ENCODE measurements at regions not wholly inside any gene's neighbourhood (a gene's known extent, or its start where the extent isn't known, plus 50 kb on each side); places are given as distances from the start of the nearest gene placed in this dataset.

DNA sequence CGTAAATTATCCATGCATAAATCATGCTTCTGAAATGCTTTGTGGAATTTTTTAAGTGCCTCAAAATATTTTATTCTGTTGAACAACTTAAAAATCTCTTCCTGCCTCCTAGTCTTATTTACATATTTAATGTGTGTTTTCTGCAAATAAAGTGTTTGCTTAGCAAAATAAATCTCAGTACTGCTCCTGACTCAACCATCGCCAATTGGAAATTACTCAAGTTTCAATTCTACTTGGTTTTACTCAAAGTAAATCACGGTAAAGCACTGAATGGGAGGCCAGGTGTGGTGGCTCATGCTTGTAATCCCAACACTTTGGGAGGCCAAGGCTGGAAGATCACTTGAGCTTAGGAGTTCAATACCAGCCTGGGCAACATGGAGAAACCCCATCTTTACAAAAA is 152.2 kb upstream of the NR5A2 start:
- TF ChIP-seq, protein P1, sequence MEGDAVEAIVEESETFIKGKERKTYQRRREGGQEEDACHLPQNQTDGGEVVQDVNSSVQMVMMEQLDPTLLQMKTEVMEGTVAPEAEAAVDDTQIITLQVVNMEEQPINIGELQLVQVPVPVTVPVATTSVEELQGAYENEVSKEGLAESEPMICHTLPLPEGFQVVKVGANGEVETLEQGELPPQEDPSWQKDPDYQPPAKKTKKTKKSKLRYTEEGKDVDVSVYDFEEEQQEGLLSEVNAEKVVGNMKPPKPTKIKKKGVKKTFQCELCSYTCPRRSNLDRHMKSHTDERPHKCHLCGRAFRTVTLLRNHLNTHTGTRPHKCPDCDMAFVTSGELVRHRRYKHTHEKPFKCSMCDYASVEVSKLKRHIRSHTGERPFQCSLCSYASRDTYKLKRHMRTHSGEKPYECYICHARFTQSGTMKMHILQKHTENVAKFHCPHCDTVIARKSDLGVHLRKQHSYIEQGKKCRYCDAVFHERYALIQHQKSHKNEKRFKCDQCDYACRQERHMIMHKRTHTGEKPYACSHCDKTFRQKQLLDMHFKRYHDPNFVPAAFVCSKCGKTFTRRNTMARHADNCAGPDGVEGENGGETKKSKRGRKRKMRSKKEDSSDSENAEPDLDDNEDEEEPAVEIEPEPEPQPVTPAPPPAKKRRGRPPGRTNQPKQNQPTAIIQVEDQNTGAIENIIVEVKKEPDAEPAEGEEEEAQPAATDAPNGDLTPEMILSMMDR (IDR thresholded peaks at IDR 0.05; ENCODE audit: insufficient read depth, low read depth, low read length): no peak
- TF ChIP-seq EZH2 (IDR thresholded peaks at IDR 0.05; ENCODE audit: insufficient read depth, low read length): no peak
- no peak overlapping the region for H3K9ac ChIP-seq (ENCODE audit: low read length)
- H2AFZ ChIP-seq (ENCODE audit: low read depth, low read length): no peak overlapping the region
- H4K20me1 ChIP-seq (ENCODE audit: insufficient read depth, low read length): no peaks in the 10 kb centered on the region
- H3K79me2 ChIP-seq (ENCODE audit: insufficient read depth, low read length): no peaks in the 10 kb centered on the region
- DNase-seq (ENCODE audit: low read depth): no peak
- H3K4me1 Mint-ChIP-seq (ENCODE audit: low read depth, unreplicated experiment): no peaks in the 10 kb centered on the region
- no peaks in the 10 kb centered on the region for H3K4me1 ChIP-seq (ENCODE audit: insufficient read depth, low read length)
- H3K27ac Mint-ChIP-seq (ENCODE audit: unreplicated experiment): no peak overlapping the region
- FAIRE-seq: no peak
- no peaks in the 10 kb centered on the region for H3K27me3 ChIP-seq (ENCODE audit: insufficient read depth, low read length)
- no peaks in the 10 kb centered on the region for H3K36me3 Mint-ChIP-seq (ENCODE audit: low read depth, unreplicated experiment)
- no peak overlapping the region for H3K4me3 Mint-ChIP-seq (ENCODE audit: unreplicated experiment)
- no peaks in the 10 kb centered on the region for H3K9me3 Mint-ChIP-seq (ENCODE audit: unreplicated experiment)
- no peak overlapping the region for H3K4me2 ChIP-seq (ENCODE audit: low read length)
- no peak overlapping the region for H3K4me3 ChIP-seq (ENCODE audit: insufficient read depth, low read depth, low read length)
- H3K27ac ChIP-seq (ENCODE audit: low read depth, low read length): no peak overlapping the region
- H3K9me3 ChIP-seq (ENCODE audit: insufficient read depth, low read depth, low read length): no peaks in the 10 kb centered on the region
- no peaks in the 10 kb centered on the region for H3K27me3 Mint-ChIP-seq (ENCODE audit: low read depth, unreplicated experiment)
- no peaks in the 10 kb centered on the region for H3K36me3 ChIP-seq (ENCODE audit: insufficient read depth, low read length)

DNA sequence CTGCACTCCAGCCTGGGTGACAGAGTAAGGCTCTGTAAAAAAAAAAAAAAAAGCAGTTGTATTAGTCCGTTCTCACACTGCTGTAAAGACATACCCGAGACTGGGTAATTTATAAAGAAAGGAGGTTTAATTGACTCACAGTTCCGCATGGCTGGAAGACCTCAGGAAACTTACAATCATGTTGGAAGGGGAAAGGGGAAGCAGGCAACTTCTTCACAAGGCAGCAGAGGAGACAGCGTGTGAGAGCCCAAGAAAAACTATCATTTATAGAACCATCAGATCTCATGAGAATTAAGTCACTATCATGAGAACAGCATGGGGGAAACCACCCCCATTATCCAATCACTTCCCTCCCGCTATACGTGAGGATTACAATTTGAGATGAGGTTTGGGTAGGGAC is 151.7 kb upstream of the NR5A2 start:
- Histone ChIP-seq H3K27me3 (ENCODE audit: insufficient read depth, low read length) (no peaks in the 10 kb centered on the region), H3K27ac (ENCODE audit: low read depth, low read length) (no peak overlapping the region), H3K4me2 (ENCODE audit: low read length) (no peak overlapping the region), H3K4me3 (ENCODE audit: insufficient read depth, low read depth, low read length) (no peak overlapping the region), H3K9me3 (ENCODE audit: insufficient read depth, low read depth, low read length) (no peaks in the 10 kb centered on the region), H3K9ac (ENCODE audit: low read length) (no peak overlapping the region), H3K36me3 (ENCODE audit: insufficient read depth, low read length) (no peaks in the 10 kb centered on the region), H4K20me1 (ENCODE audit: insufficient read depth, low read length) (no peaks in the 10 kb centered on the region), H3K79me2 (ENCODE audit: insufficient read depth, low read length) (no peaks in the 10 kb centered on the region), H2AFZ (ENCODE audit: low read depth, low read length) (no peak overlapping the region), H3K4me1 (ENCODE audit: insufficient read depth, low read length) (no peaks in the 10 kb centered on the region)
- DNase-seq (ENCODE audit: low read depth): no peak
- no peak for FAIRE-seq
- Mint-ChIP-seq H3K9me3 (ENCODE audit: unreplicated experiment) (no peaks in the 10 kb centered on the region), H3K4me1 (ENCODE audit: low read depth, unreplicated experiment) (no peaks in the 10 kb centered on the region), H3K4me3 (ENCODE audit: unreplicated experiment) (no peak overlapping the region), H3K27ac (ENCODE audit: unreplicated experiment) (no peak overlapping the region), H3K36me3 (ENCODE audit: low read depth, unreplicated experiment) (no peaks in the 10 kb centered on the region), H3K27me3 (ENCODE audit: low read depth, unreplicated experiment) (no peaks in the 10 kb centered on the region)
- TF ChIP-seq, protein P1 (IDR thresholded peaks at IDR 0.05; ENCODE audit: insufficient read depth, low read depth, low read length): no peak
- no peak for TF ChIP-seq EZH2 (IDR thresholded peaks at IDR 0.05; ENCODE audit: insufficient read depth, low read length)

DNA sequence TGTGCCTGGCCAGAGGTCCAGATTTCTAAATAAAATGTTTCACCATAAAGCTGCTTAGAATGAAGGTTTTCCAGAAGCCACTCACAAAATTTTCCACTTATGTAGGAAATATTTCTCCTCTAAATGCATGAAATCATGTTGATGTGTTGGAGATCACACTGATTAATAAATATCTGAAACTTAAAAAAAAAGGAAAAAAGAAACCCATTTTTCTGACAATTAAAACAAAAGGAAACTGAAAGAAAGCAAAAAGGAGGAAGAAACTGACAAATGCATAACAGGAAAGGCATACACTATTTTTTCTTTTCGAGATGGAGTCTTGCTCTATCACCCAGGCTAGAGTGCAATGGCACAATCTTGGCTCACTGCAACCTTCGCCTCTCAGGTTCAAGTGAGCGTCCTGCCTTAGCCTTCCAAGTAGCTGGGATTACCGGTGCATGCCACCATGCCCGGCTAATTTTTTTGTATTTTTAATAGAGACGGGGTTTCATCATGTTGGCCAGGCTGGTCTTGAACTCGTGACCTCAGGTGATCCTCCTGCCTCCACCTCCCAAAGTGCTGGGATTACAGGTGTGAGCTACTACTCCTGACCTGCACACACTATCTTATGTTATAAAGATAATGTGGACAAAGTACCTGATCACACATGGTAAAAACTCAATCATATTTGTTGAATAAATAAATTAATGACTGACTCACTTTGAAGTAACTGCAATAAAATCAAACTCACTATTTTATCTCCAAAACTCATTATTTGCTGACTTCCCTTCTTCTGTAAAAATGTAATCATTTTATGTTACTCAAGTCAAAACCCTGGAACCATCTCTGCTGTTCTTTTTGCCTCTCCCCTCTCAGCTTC is 149.8 kb upstream of the NR5A2 start:
- no peak overlapping the region for H3K4me2 ChIP-seq (ENCODE audit: low read length)
- H2AFZ ChIP-seq (ENCODE audit: low read depth, low read length): no peak overlapping the region
- no peaks in the 10 kb centered on the region for H3K4me1 Mint-ChIP-seq (ENCODE audit: low read depth, unreplicated experiment)
- H3K4me3 ChIP-seq (ENCODE audit: insufficient read depth, low read depth, low read length): no peak overlapping the region
- no peak for TF ChIP-seq EZH2 (IDR thresholded peaks at IDR 0.05; ENCODE audit: insufficient read depth, low read length)
- TF ChIP-seq, protein P1 (IDR thresholded peaks at IDR 0.05; ENCODE audit: insufficient read depth, low read depth, low read length): no peak
- H3K27me3 Mint-ChIP-seq (ENCODE audit: low read depth, unreplicated experiment): no peaks in the 10 kb centered on the region
- no peaks in the 10 kb centered on the region for H4K20me1 ChIP-seq (ENCODE audit: insufficient read depth, low read length)
- no peaks in the 10 kb centered on the region for H3K36me3 ChIP-seq (ENCODE audit: insufficient read depth, low read length)
- no peak for DNase-seq (ENCODE audit: low read depth)
- H3K27ac Mint-ChIP-seq (ENCODE audit: unreplicated experiment): no peak overlapping the region
- H3K4me1 ChIP-seq (ENCODE audit: insufficient read depth, low read length): no peaks in the 10 kb centered on the region
- no peaks in the 10 kb centered on the region for H3K27me3 ChIP-seq (ENCODE audit: insufficient read depth, low read length)
- no peaks in the 10 kb centered on the region for H3K79me2 ChIP-seq (ENCODE audit: insufficient read depth, low read length)
- H3K9ac ChIP-seq (ENCODE audit: low read length): no peak overlapping the region
- no peak for FAIRE-seq
- peaks cover 4% of the 10 kb centered on the region for H3K9me3 Mint-ChIP-seq (ENCODE audit: unreplicated experiment)
- H3K27ac ChIP-seq (ENCODE audit: low read depth, low read length): no peak overlapping the region
- no peak overlapping the region for H3K4me3 Mint-ChIP-seq (ENCODE audit: unreplicated experiment)
- no peaks in the 10 kb centered on the region for H3K9me3 ChIP-seq (ENCODE audit: insufficient read depth, low read depth, low read length)
- no peaks in the 10 kb centered on the region for H3K36me3 Mint-ChIP-seq (ENCODE audit: low read depth, unreplicated experiment)

Data from astrocyte (in vitro differentiated cells and primary cell).